Skeletal muscle tissue (tissue), 3 donors: ENCODE measurements at regions not wholly inside any gene's neighbourhood (a gene's known extent, or its start where the extent isn't known, plus 50 kb on each side); places are given as distances from the start of the nearest gene placed in this dataset.

Experiments used
- H3K27ac ChIP-seq: one replicate; pipeline ENCODE4 v1.7.0; 2013; ENCODE audit warnings: mild to moderate bottlenecking, low read depth, low read length, inconsistent platforms
- H3K27me3 ChIP-seq, 3 donors: one replicate each; pipeline ENCODE4 v1.7.0; 2013; ENCODE audit warnings: low read length in 3 of 3; ENCODE audit not compliant: control insufficient read depth in 3 of 3, insufficient read depth in 3 of 3
- H3K36me3 ChIP-seq, 3 donors: one replicate each; pipeline ENCODE4 v1.7.0; 2013; ENCODE audit warnings: low read length in 3 of 3; ENCODE audit not compliant: control insufficient read depth in 3 of 3, insufficient read depth in 3 of 3
- H3K4me1 ChIP-seq, 3 donors: one replicate each; pipeline ENCODE4 v1.7.0; 2013; ENCODE audit warnings: low read length in 3 of 3, mild to moderate bottlenecking in 3 of 3; ENCODE audit not compliant: control insufficient read depth in 3 of 3, insufficient read depth in 3 of 3
- H3K4me3 ChIP-seq, 3 donors: one replicate each; pipeline ENCODE4 v1.7.0; 2013; ENCODE audit warnings: low read length in 3 of 3
- H3K9ac ChIP-seq, 3 donors: one replicate each; pipeline ENCODE4 v1.7.0; 2013; ENCODE audit warnings: low read length in 3 of 3, mild to moderate bottlenecking in 3 of 3, moderate library complexity in 2 of 3, low read depth in 1 of 3
- H3K9me3 ChIP-seq, 3 donors: one replicate each; pipeline ENCODE4 v1.7.0; 2013; ENCODE audit warnings: low read length in 3 of 3; ENCODE audit not compliant: control insufficient read depth in 3 of 3
- donor health status: Osteomylitis.

GRCh38 chr1:106926803-106927582 is 129.5 kb upstream of the PRMT6 start:
- no peaks in the 10 kb centered on the region for H3K36me3 ChIP-seq
- no peaks in the 10 kb centered on the region for H3K4me1 ChIP-seq
- no peak overlapping the region for H3K27ac ChIP-seq
- H3K9me3 ChIP-seq, result no peaks in the 10 kb centered on the region
- H3K4me3 ChIP-seq, result no peak overlapping the region
- no peak overlapping the region for H3K9ac ChIP-seq
- no peaks in the 10 kb centered on the region for H3K27me3 ChIP-seq

GRCh38 chr1:106937104-106937503 is 119.4 kb upstream of the PRMT6 start:
- Histone ChIP-seq H3K4me1 (no peaks in the 10 kb centered on the region), H3K9ac (no peak overlapping the region), H3K36me3 (no peaks in the 10 kb centered on the region), H3K9me3 (no peaks in the 10 kb centered on the region), H3K27me3 (no peaks in the 10 kb centered on the region), H3K4me3 (no peak overlapping the region), H3K27ac (no peak overlapping the region)

GRCh38 chr1:106944721-106945120 is 111.8 kb upstream of the PRMT6 start:
- Histone ChIP-seq H3K27ac (no peak overlapping the region), H3K27me3 (no peaks in the 10 kb centered on the region), H3K36me3 (no peaks in the 10 kb centered on the region), H3K9me3 (no peaks in the 10 kb centered on the region), H3K4me3 (no peak overlapping the region), H3K9ac (no peak overlapping the region), H3K4me1 (no peaks in the 10 kb centered on the region)

GRCh38 chr1:106952776-106953175 is 103.7 kb upstream of the PRMT6 start:
- no peaks in the 10 kb centered on the region for H3K9me3 ChIP-seq
- H3K36me3 ChIP-seq, result no peaks in the 10 kb centered on the region
- no peak overlapping the region for H3K4me3 ChIP-seq
- no peak overlapping the region for H3K27ac ChIP-seq
- no peaks in the 10 kb centered on the region for H3K4me1 ChIP-seq
- H3K27me3 ChIP-seq, result no peaks in the 10 kb centered on the region
- H3K9ac ChIP-seq, result no peak overlapping the region

- Histone ChIP-seq H3K27ac (no peak overlapping the region), H3K4me3 (no peak overlapping the region), H3K36me3 (no peaks in the 10 kb centered on the region), H3K9ac (no peak overlapping the region), H3K9me3 (no peaks in the 10 kb centered on the region), H3K4me1 (no peaks in the 10 kb centered on the region), H3K27me3 (no peaks in the 10 kb centered on the region)
Observed at GRCh38 chr1:106954661-106955229, 101.7 kb upstream of the PRMT6 start.

- Histone ChIP-seq H3K9me3 (no peaks in the 10 kb centered on the region), H3K27ac (no peak overlapping the region), H3K4me1 (no peaks in the 10 kb centered on the region), H3K9ac (no peak overlapping the region), H3K36me3 (no peaks in the 10 kb centered on the region), H3K4me3 (no peak overlapping the region), H3K27me3 (no peaks in the 10 kb centered on the region)
Observed at GRCh38 chr1:106956721-106957120, 99.8 kb upstream of the PRMT6 start.

GRCh38 chr1:106957795-106958194 is 98.7 kb upstream of the PRMT6 start:
- Histone ChIP-seq H3K36me3 (no peaks in the 10 kb centered on the region), H3K4me1 (no peaks in the 10 kb centered on the region), H3K9me3 (no peaks in the 10 kb centered on the region), H3K4me3 (no peak overlapping the region), H3K27me3 (no peaks in the 10 kb centered on the region), H3K9ac (no peak overlapping the region), H3K27ac (no peak overlapping the region)

- Histone ChIP-seq H3K9me3 (no peaks in the 10 kb centered on the region), H3K27ac (no peak overlapping the region), H3K9ac (no peak overlapping the region), H3K27me3 (no peaks in the 10 kb centered on the region), H3K36me3 (no peaks in the 10 kb centered on the region), H3K4me1 (no peaks in the 10 kb centered on the region), H3K4me3 (no peak overlapping the region)
Observed at GRCh38 chr1:106960412-106960811, 96.1 kb upstream of the PRMT6 start.

GRCh38 chr1:106961646-106962045 is 94.8 kb upstream of the PRMT6 start:
- no peaks in the 10 kb centered on the region for H3K4me1 ChIP-seq
- H3K36me3 ChIP-seq, result no peaks in the 10 kb centered on the region
- H3K9me3 ChIP-seq, result no peaks in the 10 kb centered on the region
- no peaks in the 10 kb centered on the region for H3K27me3 ChIP-seq
- H3K9ac ChIP-seq, result no peak overlapping the region
- no peak overlapping the region for H3K4me3 ChIP-seq
- H3K27ac ChIP-seq, result no peak overlapping the region

- Histone ChIP-seq H3K36me3 (no peaks in the 10 kb centered on the region), H3K4me3 (no peak overlapping the region), H3K4me1 (no peaks in the 10 kb centered on the region), H3K9ac (no peak overlapping the region), H3K9me3 (no peaks in the 10 kb centered on the region), H3K27ac (no peak overlapping the region), H3K27me3 (no peaks in the 10 kb centered on the region)
Observed at GRCh38 chr1:106962591-106962990, 93.9 kb upstream of the PRMT6 start.
